C1 segment of cervical spinal cord (tissue), 14 donors: ENCODE measurements at regions not wholly inside any gene's neighbourhood (a gene's known extent, or its start where the extent isn't known, plus 50 kb on each side); places are given as distances from the start of the nearest gene placed in this dataset.
A peak's percentile ranks its signal among the peaks of the same experiment; 100 is the strongest.

Experiments used
- DNase-seq, 14 donors: peaks; one replicate each; lab custom pipeline; 2025; lab: John Stamatoyannopoulos, UW

- DNase-seq: no peak
Measured at GRCh38 chr12:61011767-61012423, 1248.3 kb upstream of the USP15 start.

GRCh38 chr12:61018571-61018970, 1241.6 kb upstream of the USP15 start:
- no peak for DNase-seq

GRCh38 chr12:61023231-61023630, 1237.0 kb upstream of the USP15 start:
- DNase-seq: no peak

GRCh38 chr12:61029516-61029915, 1230.7 kb upstream of the USP15 start:
- DNase-seq: no peak

- DNase-seq: no peak
Measured at GRCh38 chr12:61037792-61038191, 1222.4 kb upstream of the USP15 start.

GRCh38 chr12:61043838-61044237, 1216.4 kb upstream of the USP15 start:
- DNase-seq: no peak

GRCh38 chr12:61044766-61045165, 1215.4 kb upstream of the USP15 start:
- DNase-seq: no peak

- DNase-seq: no peak
Measured at GRCh38 chr12:61070640-61071414, 1189.4 kb upstream of the USP15 start.

- no peak for DNase-seq
Measured at GRCh38 chr12:61072717-61073116, 1187.5 kb upstream of the USP15 start.

- DNase-seq: no peak
Measured at GRCh38 chr12:61095111-61095510, 1165.1 kb upstream of the USP15 start.

- DNase-seq: no peak
Measured at GRCh38 chr12:61098031-61098580, 1162.1 kb upstream of the USP15 start.

GRCh38 chr12:61107118-61107517, 1153.1 kb upstream of the USP15 start:
- no peak for DNase-seq

- no peak for DNase-seq
Measured at GRCh38 chr12:61111218-61111617, 1149.0 kb upstream of the USP15 start.

GRCh38 chr12:61137677-61138414, 1122.4 kb upstream of the USP15 start:
- no peak for DNase-seq

GRCh38 chr12:61138415-61138759, 1121.8 kb upstream of the USP15 start:
- DNase-seq: no peak

- DNase-seq: no peak
Measured at GRCh38 chr12:61161961-61162360, 1098.2 kb upstream of the USP15 start.

GRCh38 chr12:61188801-61189595, 1071.2 kb upstream of the USP15 start:
- peak in 6 of 14 donors; percentile 1 to 57 (median 23) for DNase-seq

GRCh38 chr12:61213646-61214045, 1046.6 kb upstream of the USP15 start:
- DNase-seq: no peak

GRCh38 chr12:61220337-61220736, 1039.9 kb upstream of the USP15 start:
- DNase-seq: no peak

- no peak for DNase-seq
Measured at GRCh38 chr12:61232040-61232439, 1028.2 kb upstream of the USP15 start.

GRCh38 chr12:61250303-61250702, 1009.9 kb upstream of the USP15 start:
- DNase-seq: no peak

- no peak for DNase-seq
Measured at GRCh38 chr12:61251076-61251475, 1009.1 kb upstream of the USP15 start.
